WTC11 (cell line): ENCODE measurements at regions not wholly inside any gene's neighbourhood (a gene's known extent, or its start where the extent isn't known, plus 50 kb on each side); places are given as distances from the start of the nearest gene placed in this dataset.

Experiments
- ATAC-seq: fragments of 200-7000 bp; cut with Tn5 transposase; 2 replicates; pipeline ENCODE4 v1.10.0; 2021; ENCODE audit warnings: mild to moderate bottlenecking, moderate library complexity
- CTCF ChIA-PET: fragments of 300-600 bp; sonication (Branson Sonifier 250); formaldehyde crosslinking; loops from one replicate; lab custom pipeline; 2021; ENCODE audit warnings: antibody characterized with exemption; lab: Charles Lee
- POLR2A ChIA-PET: fragments of 350-600 bp; sonication (Branson Sonifier 250); formaldehyde crosslinking; loops from one replicate; lab custom pipeline; 2021; ENCODE audit warnings: antibody characterized with exemption; lab: Charles Lee
- DNase-seq: peaks from one replicate; pipeline ENCODE4 v3.0.0; 2021; ENCODE audit warnings: low spot score
- H3K27ac Mint-ChIP-seq: 2 replicates; pipeline ENCODE4 v1.8.0; 2021; ENCODE audit warnings: mixed read lengths
- H3K27me3 Mint-ChIP-seq: 2 replicates; pipeline ENCODE4 v1.8.0; 2021; ENCODE audit warnings: low read depth, mild to moderate bottlenecking, moderate library complexity, mixed read lengths
- H3K36me3 Mint-ChIP-seq: 2 replicates; pipeline ENCODE4 v1.8.0; 2021; ENCODE audit warnings: mixed read lengths
- H3K4me1 Mint-ChIP-seq: 2 replicates; pipeline ENCODE4 v1.8.0; 2022; ENCODE audit warnings: mixed read lengths
- H3K4me3 Mint-ChIP-seq: 2 replicates; pipeline ENCODE4 v1.8.0; 2021; ENCODE audit warnings: mild to moderate bottlenecking, moderate library complexity, mixed read lengths
- H3K9me3 Mint-ChIP-seq: 2 replicates; pipeline ENCODE4 v1.8.0; 2021; ENCODE audit warnings: mixed read lengths
- AFF4 ChIP-seq: sonication (generic); formaldehyde crosslinking; IDR thresholded peaks from 2 replicates; pipeline ENCODE4 v1.8.1; 2023; ENCODE audit warnings: mild to moderate bottlenecking, missing genetic modification reagents, borderline replicate concordance
- ATF3 ChIP-seq: sonication (generic); formaldehyde crosslinking; conservative IDR thresholded peaks from 2 replicates; pipeline ENCODE4 v1.8.1; 2022; ENCODE audit warnings: mild to moderate bottlenecking, missing genetic modification reagents
- E2F1 ChIP-seq: sonication (generic); formaldehyde crosslinking; IDR thresholded peaks from 2 replicates; pipeline ENCODE4 v1.8.0; 2022; ENCODE audit warnings: mild to moderate bottlenecking, missing genetic modification reagents
- ETV6 ChIP-seq: sonication (generic); formaldehyde crosslinking; IDR thresholded peaks from 2 replicates; pipeline ENCODE4 v1.8.1; 2022; ENCODE audit warnings: mild to moderate bottlenecking, missing genetic modification reagents
- FOXJ3 ChIP-seq: sonication (generic); formaldehyde crosslinking; IDR thresholded peaks from 2 replicates; pipeline ENCODE4 v1.9.0; 2021; ENCODE audit warnings: missing genetic modification reagents, mild to moderate bottlenecking, borderline replicate concordance
- JAZF1 ChIP-seq: fragments of 250-450 bp; sonication (Bioruptor Pico); IDR thresholded peaks from 2 replicates; pipeline ENCODE4 v1.9.0; 2021; ENCODE audit warnings: moderate library complexity, mild to moderate bottlenecking, inconsistent platforms
- NR1H2 ChIP-seq: sonication (generic); formaldehyde crosslinking; IDR thresholded peaks from 2 replicates; pipeline ENCODE4 v1.9.0; 2021; ENCODE audit warnings: mild to moderate bottlenecking, moderate library complexity, missing genetic modification reagents
- NR2C2 ChIP-seq: sonication (generic); formaldehyde crosslinking; IDR thresholded peaks from 2 replicates; pipeline ENCODE4 v1.8.0; 2022; ENCODE audit warnings: mild to moderate bottlenecking, missing genetic modification reagents
- RORB ChIP-seq: fragments of 250-450 bp; sonication (Bioruptor Pico); IDR thresholded peaks from 2 replicates; pipeline ENCODE4 v1.9.0; 2021; ENCODE audit warnings: mild to moderate bottlenecking
- SOX15 ChIP-seq: fragments of 250-450 bp; sonication (Bioruptor Pico); IDR thresholded peaks from 2 replicates; pipeline ENCODE4 v1.9.0; 2021; ENCODE audit warnings: mild to moderate bottlenecking
- USF2 ChIP-seq: sonication (generic); formaldehyde crosslinking; IDR thresholded peaks from 2 replicates; pipeline ENCODE4 v1.8.1; 2023; ENCODE audit warnings: mild to moderate bottlenecking, missing genetic modification reagents, moderate library complexity
- ZNF219 ChIP-seq: sonication (generic); formaldehyde crosslinking; IDR thresholded peaks from 2 replicates; pipeline ENCODE4 v1.8.0; 2023; ENCODE audit warnings: missing genetic modification reagents, mild to moderate bottlenecking, borderline replicate concordance
- ZNF263 ChIP-seq: sonication (generic); formaldehyde crosslinking; IDR thresholded peaks from 2 replicates; pipeline ENCODE4 v1.8.1; 2022; ENCODE audit warnings: low read depth, mild to moderate bottlenecking, moderate library complexity, missing genetic modification reagents
- ZNF512 ChIP-seq: sonication (generic); formaldehyde crosslinking; IDR thresholded peaks from 2 replicates; pipeline ENCODE4 v1.8.1; 2022; ENCODE audit warnings: missing genetic modification reagents, borderline replicate concordance
- TF ChIP-seq, protein P1 (sequence below): sonication (generic); formaldehyde crosslinking; IDR thresholded peaks from 2 replicates; pipeline ENCODE4 v1.8.0; 2023; ENCODE audit warnings: mild to moderate bottlenecking, missing genetic modification reagents
- TF ChIP-seq, protein P2 (sequence below): fragments of 250-450 bp; sonication (Bioruptor Pico); IDR thresholded peaks from 2 replicates; pipeline ENCODE4 v1.9.0; 2021; ENCODE audit warnings: mild to moderate bottlenecking
- TF ChIP-seq, protein P3 (sequence below): sonication (generic); formaldehyde crosslinking; IDR thresholded peaks from 2 replicates; pipeline ENCODE4 v1.8.0; 2023; ENCODE audit warnings: missing genetic modification reagents, mild to moderate bottlenecking, borderline replicate concordance
- TF ChIP-seq, protein P4 (sequence below): fragments of 250-450 bp; sonication (Bioruptor Pico); IDR thresholded peaks from 2 replicates; pipeline ENCODE4 v1.9.0; 2021; ENCODE audit warnings: moderate library complexity, mild to moderate bottlenecking, inconsistent platforms, borderline replicate concordance

DNA sequence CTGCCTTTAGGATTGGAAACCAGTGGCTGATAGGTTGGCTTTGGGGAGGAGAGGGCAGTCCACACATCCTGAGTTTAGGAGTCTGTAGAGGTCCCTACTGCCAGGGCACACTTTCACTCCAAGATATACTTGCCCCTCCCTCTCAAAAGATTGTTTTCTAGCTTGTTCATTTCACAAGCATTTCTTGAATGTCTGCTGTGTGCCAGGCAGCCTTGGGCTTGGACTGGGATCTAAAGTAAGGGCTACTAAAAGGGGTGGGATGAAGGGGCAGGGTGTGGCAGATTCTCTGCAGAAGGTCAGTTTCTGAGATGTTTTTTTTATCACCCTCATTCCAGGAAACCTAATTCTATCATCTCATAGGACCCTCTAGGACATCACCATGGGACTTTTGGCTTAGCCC, 272.4 kb downstream of the SKAP2 start:
- no peak overlapping the region for H3K4me3 Mint-ChIP-seq
- peaks cover 11% of the 10 kb centered on the region for H3K4me1 Mint-ChIP-seq
- ATAC-seq = no peak
- H3K27ac Mint-ChIP-seq = no peak overlapping the region
- no peaks in the 10 kb centered on the region for H3K9me3 Mint-ChIP-seq
- ChIA-PET CTCF (no interaction called here), POLR2A (no interaction called here)
- H3K27me3 Mint-ChIP-seq = no peaks in the 10 kb centered on the region; the same call in none of the 2 replicates
- no peaks in the 10 kb centered on the region for H3K36me3 Mint-ChIP-seq
- TF ChIP-seq RORB (CRISPR knock-in tag) = no peak
- TF ChIP-seq, protein P1, sequence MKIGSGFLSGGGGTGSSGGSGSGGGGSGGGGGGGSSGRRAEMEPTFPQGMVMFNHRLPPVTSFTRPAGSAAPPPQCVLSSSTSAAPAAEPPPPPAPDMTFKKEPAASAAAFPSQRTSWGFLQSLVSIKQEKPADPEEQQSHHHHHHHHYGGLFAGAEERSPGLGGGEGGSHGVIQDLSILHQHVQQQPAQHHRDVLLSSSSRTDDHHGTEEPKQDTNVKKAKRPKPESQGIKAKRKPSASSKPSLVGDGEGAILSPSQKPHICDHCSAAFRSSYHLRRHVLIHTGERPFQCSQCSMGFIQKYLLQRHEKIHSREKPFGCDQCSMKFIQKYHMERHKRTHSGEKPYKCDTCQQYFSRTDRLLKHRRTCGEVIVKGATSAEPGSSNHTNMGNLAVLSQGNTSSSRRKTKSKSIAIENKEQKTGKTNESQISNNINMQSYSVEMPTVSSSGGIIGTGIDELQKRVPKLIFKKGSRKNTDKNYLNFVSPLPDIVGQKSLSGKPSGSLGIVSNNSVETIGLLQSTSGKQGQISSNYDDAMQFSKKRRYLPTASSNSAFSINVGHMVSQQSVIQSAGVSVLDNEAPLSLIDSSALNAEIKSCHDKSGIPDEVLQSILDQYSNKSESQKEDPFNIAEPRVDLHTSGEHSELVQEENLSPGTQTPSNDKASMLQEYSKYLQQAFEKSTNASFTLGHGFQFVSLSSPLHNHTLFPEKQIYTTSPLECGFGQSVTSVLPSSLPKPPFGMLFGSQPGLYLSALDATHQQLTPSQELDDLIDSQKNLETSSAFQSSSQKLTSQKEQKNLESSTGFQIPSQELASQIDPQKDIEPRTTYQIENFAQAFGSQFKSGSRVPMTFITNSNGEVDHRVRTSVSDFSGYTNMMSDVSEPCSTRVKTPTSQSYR (CRISPR knock-in tag) = no peak
- TF ChIP-seq ETV6 = no peak
- TF ChIP-seq USF2 (CRISPR knock-in tag) = no peak
- no peak for TF ChIP-seq NR2C2 (CRISPR knock-in tag)
- TF ChIP-seq AFF4 (CRISPR knock-in tag) = no peak
- TF ChIP-seq ATF3 (CRISPR knock-in tag) = no peak
- TF ChIP-seq ZNF219 (CRISPR knock-in tag) = no peak
- no peak for TF ChIP-seq FOXJ3 (CRISPR knock-in tag)
- no peak for TF ChIP-seq JAZF1 (CRISPR knock-in tag)
- TF ChIP-seq NR1H2 = no peak
- no peak for TF ChIP-seq E2F1 (CRISPR knock-in tag)
- no peak for TF ChIP-seq ZNF512 (CRISPR knock-in tag)
- TF ChIP-seq, protein P2, sequence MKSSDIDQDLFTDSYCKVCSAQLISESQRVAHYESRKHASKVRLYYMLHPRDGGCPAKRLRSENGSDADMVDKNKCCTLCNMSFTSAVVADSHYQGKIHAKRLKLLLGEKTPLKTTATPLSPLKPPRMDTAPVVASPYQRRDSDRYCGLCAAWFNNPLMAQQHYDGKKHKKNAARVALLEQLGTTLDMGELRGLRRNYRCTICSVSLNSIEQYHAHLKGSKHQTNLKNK (CRISPR knock-in tag) = no peak
- no peak for TF ChIP-seq ZNF263
- TF ChIP-seq SOX15 (CRISPR knock-in tag) = no peak
- TF ChIP-seq, protein P3, sequence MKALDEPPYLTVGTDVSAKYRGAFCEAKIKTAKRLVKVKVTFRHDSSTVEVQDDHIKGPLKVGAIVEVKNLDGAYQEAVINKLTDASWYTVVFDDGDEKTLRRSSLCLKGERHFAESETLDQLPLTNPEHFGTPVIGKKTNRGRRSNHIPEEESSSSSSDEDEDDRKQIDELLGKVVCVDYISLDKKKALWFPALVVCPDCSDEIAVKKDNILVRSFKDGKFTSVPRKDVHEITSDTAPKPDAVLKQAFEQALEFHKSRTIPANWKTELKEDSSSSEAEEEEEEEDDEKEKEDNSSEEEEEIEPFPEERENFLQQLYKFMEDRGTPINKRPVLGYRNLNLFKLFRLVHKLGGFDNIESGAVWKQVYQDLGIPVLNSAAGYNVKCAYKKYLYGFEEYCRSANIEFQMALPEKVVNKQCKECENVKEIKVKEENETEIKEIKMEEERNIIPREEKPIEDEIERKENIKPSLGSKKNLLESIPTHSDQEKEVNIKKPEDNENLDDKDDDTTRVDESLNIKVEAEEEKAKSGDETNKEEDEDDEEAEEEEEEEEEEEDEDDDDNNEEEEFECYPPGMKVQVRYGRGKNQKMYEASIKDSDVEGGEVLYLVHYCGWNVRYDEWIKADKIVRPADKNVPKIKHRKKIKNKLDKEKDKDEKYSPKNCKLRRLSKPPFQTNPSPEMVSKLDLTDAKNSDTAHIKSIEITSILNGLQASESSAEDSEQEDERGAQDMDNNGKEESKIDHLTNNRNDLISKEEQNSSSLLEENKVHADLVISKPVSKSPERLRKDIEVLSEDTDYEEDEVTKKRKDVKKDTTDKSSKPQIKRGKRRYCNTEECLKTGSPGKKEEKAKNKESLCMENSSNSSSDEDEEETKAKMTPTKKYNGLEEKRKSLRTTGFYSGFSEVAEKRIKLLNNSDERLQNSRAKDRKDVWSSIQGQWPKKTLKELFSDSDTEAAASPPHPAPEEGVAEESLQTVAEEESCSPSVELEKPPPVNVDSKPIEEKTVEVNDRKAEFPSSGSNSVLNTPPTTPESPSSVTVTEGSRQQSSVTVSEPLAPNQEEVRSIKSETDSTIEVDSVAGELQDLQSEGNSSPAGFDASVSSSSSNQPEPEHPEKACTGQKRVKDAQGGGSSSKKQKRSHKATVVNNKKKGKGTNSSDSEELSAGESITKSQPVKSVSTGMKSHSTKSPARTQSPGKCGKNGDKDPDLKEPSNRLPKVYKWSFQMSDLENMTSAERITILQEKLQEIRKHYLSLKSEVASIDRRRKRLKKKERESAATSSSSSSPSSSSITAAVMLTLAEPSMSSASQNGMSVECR (CRISPR knock-in tag) = no peak
- TF ChIP-seq, protein P4, sequence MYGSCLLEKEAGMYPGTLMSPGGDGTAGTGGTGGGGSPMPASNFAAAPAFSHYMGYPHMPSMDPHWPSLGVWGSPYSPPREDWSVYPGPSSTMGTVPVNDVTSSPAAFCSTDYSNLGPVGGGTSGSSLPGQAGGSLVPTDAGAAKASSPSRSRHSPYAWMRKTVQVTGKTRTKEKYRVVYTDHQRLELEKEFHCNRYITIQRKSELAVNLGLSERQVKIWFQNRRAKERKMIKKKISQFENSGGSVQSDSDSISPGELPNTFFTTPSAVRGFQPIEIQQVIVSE = no peak
- no peak for DNase-seq
